NCI-H82 (cell line): ENCODE measurements at regions not wholly inside any gene's neighbourhood (a gene's known extent, or its start where the extent isn't known, plus 50 kb on each side); places are given as distances from the start of the nearest gene placed in this dataset.
A peak's percentile ranks its signal among the peaks of the same experiment; 100 is the strongest.
"Not testable (repeated sequence)": the region's sequence is repeated elsewhere in the genome, so short reads cannot be mapped to it uniquely, and the experiment has no call there.

ENCODE experiments used
- DNase-seq: peaks from one replicate; lab custom pipeline; 2025; lab: John Stamatoyannopoulos, UW

DNA sequence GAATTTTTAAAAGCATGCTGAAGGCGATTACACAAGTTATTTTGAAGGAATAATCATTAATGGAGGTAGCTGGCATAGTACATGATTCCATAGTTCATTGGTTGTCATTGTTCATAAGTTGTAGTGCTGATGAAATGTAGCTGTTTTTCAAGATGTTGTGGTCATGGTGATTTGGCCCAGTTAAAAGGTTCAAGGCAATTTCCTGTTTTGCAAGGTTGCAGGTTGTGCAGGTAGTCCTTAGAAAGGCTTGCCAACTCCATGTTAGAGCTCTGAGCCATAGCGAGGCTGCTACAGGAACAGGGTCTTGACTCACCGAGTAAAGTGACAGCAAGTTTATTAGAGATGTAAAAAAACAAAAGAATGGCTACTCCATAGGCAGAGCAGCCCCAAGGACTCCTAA is 95.8 kb upstream of the CHORDC1 start:
- no peak for DNase-seq

DNA sequence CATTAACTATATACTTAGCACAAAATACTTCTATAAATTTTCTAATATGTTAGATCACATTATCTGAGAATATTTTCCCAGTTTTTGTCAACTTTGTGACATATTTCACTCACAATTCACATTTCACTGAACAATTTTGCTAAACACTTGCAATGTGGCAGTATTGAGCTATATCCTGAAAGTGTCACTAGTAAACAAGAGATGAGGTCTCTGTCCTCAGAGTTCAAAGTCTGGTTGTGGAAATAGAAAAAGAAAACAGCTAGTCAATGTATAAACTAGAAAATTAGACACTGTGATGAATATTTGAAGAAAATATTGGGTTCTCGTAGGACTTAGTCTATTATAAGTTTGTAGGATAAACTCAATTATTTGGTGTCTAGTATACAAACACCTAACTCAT is 87.4 kb upstream of the CHORDC1 start:
- no peak for DNase-seq

DNA sequence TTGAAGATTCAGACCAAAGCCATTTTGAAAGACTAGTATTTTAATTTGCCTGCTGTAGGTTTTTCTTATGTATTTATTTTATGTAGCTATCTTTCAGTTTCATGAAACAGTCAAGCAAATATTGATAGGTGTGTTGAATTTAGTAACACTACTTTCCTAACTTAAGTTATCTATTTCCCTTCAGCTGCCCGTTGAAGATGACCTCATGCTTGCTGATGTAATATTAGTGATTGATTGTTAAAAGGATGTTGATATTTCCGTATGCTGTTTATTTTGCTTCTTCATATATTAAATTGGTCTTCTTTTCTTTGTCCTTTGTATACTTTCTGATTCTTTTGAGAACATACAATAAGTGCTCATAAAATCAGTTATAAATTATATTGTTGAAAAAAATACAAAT is 86.8 kb upstream of the CHORDC1 start:
- no peak for DNase-seq

DNA sequence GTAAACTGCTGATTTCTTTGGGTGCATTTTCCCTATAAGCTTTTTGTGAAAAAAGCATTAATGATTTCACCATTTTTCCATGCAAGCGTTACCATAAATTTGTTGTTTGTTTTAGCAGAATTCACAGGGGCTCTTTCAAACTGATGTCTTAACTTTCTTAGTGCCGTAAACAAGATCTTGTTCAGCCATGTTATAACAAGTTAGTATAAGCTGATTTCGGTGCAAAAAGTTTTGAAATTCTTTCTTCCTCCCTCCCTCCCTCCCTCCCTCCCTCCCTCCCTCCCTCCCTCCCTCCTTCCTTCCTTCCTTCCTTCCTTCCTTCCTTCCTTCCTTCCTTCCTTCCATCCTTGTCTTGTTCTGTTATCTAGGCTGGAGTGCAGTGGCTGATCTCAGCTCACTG is 71.7 kb upstream of the CHORDC1 start:
- DNase-seq, result no peak

DNA sequence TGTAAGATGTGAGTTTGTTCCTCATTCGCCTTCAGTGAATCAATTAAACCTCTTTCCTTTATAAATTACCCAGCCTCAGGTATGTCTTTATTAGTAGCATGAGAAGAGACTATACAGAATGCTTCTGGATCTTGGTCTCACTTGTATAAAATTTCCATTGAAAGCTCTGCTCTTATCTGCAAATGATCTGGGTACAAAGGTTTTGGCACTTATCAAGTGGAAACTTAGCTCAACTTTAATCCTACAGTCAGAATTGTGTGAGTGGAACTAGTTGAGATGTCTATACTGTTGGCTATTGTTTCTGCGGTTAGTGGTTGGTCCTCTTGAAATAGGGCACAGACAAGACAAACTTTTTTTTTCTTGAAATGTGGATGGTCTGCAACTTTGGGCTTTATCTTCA is 71.2 kb upstream of the CHORDC1 start:
- no peak for DNase-seq

DNA sequence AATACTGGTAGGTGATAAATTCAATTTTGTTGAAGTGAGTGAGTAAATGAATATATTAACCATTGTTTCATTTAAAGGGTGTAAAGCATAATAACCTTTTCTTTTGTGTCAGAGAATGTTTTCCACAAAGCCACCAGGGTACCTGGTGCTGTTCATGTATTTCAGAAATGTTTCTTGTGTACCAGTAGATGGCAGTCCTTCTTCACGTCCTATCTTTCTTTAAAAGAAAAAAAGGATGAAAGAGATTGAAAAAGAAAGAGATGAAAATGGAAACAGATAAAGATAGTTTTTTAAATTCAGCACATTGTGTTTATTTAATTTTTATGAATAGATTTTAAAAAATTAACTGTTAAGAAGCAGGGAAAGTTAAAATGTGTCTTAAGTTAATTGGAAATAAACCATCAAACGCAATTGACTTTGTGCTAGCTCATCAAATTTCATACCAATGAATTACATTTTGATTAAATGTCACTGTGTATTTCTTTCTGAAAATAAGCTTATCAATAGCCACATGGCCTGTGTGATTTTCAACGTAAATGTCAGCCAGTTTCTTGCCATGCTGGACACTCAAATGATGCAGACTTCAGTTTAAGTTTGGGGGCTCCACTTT is 65.5 kb upstream of the CHORDC1 start:
- peak; percentile 44 for DNase-seq

DNA sequence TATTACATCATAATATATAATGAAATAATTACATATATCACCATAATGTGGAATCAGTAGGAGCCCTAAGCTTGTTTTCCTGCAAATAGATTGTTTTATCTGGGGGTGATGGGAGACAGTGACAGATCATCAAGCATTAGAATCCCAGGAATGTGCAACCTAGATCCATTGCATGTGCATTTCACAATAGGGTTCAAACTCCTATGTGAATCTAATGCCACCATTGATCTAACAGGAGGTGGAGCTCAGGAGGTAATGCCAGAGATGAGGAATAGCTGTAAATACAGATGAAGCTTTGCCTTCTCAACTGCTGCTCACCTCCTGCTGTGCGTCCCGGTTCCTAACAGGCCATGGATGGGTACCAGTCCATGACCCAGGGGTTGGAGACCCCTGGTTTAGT is 63.8 kb upstream of the CHORDC1 start:
- DNase-seq, result no peak

DNA sequence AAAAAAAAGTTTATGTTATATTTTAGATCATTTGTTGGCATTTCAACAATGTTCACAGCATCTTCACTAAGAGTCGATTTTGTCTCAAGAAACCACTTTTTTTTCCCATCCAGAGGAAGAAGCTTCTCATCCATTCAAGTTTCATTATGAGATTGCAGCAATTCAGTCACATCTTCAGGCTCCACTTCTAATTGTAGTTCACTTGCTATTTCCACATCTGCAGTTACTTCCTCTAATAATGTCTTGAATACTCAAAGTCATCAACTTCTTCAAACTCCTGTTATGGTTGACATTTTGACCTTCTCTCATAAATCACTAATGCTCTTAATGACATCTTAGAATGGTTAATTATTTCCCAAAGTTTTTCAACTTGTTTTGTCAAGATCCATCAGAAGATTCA is 61.3 kb upstream of the CHORDC1 start:
- no peak for DNase-seq

DNA sequence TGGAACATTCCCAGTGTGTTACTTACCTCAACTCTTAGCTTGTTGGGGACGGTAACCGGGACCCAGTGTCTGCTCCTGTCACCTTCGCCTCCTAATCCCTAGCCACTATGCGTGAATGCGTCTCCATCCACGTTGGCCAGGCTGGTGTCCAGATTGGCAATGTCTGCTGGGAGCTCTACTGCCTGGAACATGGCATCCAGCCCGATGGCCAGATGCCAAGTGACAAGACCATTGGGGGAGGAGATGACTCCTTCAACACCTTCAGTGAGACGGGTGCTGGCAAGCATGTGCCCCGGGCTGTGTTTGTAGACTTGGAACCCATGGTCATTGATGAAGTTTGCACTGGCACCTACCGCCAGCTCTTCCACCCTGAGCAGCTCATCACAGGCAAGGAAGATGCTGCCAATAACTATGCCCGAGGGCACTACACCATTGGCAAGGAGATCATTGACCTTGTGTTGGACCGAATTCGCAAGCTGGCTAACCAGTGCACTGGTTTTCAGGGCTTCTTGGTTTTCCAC is 59.8 kb upstream of the CHORDC1 start:
- DNase-seq, result not testable (repeated sequence)

DNA sequence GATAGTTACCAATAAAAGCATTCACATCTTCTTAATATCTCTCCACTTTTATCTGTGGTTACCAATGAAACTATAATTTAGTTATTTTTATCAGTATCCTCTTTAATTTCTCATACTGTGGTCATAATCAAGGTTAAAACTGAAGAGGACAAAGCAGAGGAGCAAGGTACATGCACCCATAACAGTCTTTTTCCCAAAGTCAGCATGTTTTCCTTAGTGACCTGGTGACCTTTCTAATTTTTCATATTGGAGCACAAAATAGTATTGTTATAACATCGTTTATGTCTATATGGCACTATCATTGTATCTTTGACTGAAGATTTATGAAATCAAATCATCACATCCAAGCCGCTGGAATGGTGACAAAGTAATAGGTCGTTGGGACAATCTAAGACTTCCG is 51.5 kb upstream of the CHORDC1 start:
- DNase-seq, result no peak
